ENCODE measurements at regions not wholly inside any gene's neighbourhood (a gene's known extent, or its start where the extent isn't known, plus 50 kb on each side); places are given as distances from the start of the nearest gene placed in this dataset.

GRCh38 chr6:143575440-143575839 is 63.9 kb upstream of the FUCA2 start:
- H3K27ac ChIP-seq (ENCODE audit: low read depth, low read length), result no peak overlapping the region
- no peaks in the 10 kb centered on the region for H3K9me2 ChIP-seq (replicated peaks; ENCODE audit: insufficient read depth, low read length)
- H2AFZ ChIP-seq (ENCODE audit: low read depth, low read length, severe bottlenecking), result no peak overlapping the region
- H3F3A ChIP-seq (ENCODE audit: insufficient read depth), result no peaks in the 10 kb centered on the region
- no peak overlapping the region for H3K4me2 ChIP-seq (ENCODE audit: low read depth, low read length, poor library complexity, severe bottlenecking)
- no peak overlapping the region for H3K9ac ChIP-seq (ENCODE audit: low read length)
- TF ChIP-seq, protein P1, sequence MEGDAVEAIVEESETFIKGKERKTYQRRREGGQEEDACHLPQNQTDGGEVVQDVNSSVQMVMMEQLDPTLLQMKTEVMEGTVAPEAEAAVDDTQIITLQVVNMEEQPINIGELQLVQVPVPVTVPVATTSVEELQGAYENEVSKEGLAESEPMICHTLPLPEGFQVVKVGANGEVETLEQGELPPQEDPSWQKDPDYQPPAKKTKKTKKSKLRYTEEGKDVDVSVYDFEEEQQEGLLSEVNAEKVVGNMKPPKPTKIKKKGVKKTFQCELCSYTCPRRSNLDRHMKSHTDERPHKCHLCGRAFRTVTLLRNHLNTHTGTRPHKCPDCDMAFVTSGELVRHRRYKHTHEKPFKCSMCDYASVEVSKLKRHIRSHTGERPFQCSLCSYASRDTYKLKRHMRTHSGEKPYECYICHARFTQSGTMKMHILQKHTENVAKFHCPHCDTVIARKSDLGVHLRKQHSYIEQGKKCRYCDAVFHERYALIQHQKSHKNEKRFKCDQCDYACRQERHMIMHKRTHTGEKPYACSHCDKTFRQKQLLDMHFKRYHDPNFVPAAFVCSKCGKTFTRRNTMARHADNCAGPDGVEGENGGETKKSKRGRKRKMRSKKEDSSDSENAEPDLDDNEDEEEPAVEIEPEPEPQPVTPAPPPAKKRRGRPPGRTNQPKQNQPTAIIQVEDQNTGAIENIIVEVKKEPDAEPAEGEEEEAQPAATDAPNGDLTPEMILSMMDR (IDR thresholded peaks at IDR 0.05; ENCODE audit: insufficient read depth, low read length, poor library complexity, severe bottlenecking), result peak; percentile 69
- TF ChIP-seq EZH2phosphoT487 (conservative IDR thresholded peaks at IDR 0.05; ENCODE audit: low read length), result no peak
- H3K79me2 ChIP-seq (ENCODE audit: insufficient read depth, low read length), result no peaks in the 10 kb centered on the region
- H3K36me3 ChIP-seq (ENCODE audit: low read length), result no peaks in the 10 kb centered on the region
- H3K4me3 ChIP-seq (ENCODE audit: insufficient read depth, low read length, poor library complexity, severe bottlenecking), result no peak overlapping the region
- H3K27me3 ChIP-seq (ENCODE audit: low read length), result no peaks in the 10 kb centered on the region
- H3K9me3 ChIP-seq (ENCODE audit: insufficient read depth, low read length), result no peaks in the 10 kb centered on the region
- H4K20me1 ChIP-seq (ENCODE audit: low read depth, low read length), result no peaks in the 10 kb centered on the region

- Histone ChIP-seq H2AFZ (ENCODE audit: low read depth, low read length, severe bottlenecking) (no peak overlapping the region), H3K9ac (ENCODE audit: low read length) (no peak overlapping the region), H3K27me3 (ENCODE audit: low read length) (no peaks in the 10 kb centered on the region), H4K20me1 (ENCODE audit: low read depth, low read length) (no peaks in the 10 kb centered on the region), H3K9me2 (replicated peaks; ENCODE audit: insufficient read depth, low read length) (no peaks in the 10 kb centered on the region), H3F3A (ENCODE audit: insufficient read depth) (no peaks in the 10 kb centered on the region), H3K79me2 (ENCODE audit: insufficient read depth, low read length) (no peaks in the 10 kb centered on the region), H3K9me3 (ENCODE audit: insufficient read depth, low read length) (no peaks in the 10 kb centered on the region), H3K27ac (ENCODE audit: low read depth, low read length) (no peak overlapping the region), H3K4me3 (ENCODE audit: insufficient read depth, low read length, poor library complexity, severe bottlenecking) (no peak overlapping the region), H3K36me3 (ENCODE audit: low read length) (no peaks in the 10 kb centered on the region), H3K4me2 (ENCODE audit: low read depth, low read length, poor library complexity, severe bottlenecking) (no peak overlapping the region)
- TF ChIP-seq, protein P1 (IDR thresholded peaks at IDR 0.05; ENCODE audit: insufficient read depth, low read length, poor library complexity, severe bottlenecking), result no peak
- no peak for TF ChIP-seq EZH2phosphoT487 (conservative IDR thresholded peaks at IDR 0.05; ENCODE audit: low read length)
Observed at GRCh38 chr6:143570147-143570853, 58.8 kb upstream of the FUCA2 start.

DNA sequence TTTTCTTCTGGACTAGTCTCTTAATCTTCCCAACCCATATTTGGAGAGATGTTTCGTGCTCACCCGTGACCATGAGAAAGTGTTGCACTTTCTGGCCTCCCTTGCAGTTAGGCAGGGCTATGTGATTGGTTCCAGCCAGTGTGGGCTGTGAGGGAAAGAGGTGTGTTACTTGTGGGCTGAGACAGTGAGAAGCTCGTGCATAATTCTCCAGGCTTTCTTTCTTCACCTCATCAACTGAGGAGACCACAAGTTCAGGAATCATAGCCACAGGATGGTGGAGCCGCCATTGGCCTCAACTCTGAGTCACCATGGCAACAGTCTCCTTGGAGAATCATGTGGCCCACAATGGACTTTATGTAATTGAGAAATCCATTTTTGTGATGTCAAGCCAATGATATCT is 57.5 kb upstream of the FUCA2 start:
- TF ChIP-seq, protein P1 (IDR thresholded peaks at IDR 0.05; ENCODE audit: insufficient read depth, low read length, poor library complexity, severe bottlenecking), result no peak
- no peak for TF ChIP-seq EZH2phosphoT487 (conservative IDR thresholded peaks at IDR 0.05; ENCODE audit: low read length)
- Histone ChIP-seq H3K9ac (ENCODE audit: low read length) (no peak overlapping the region), H3F3A (ENCODE audit: insufficient read depth) (no peaks in the 10 kb centered on the region), H3K4me3 (ENCODE audit: insufficient read depth, low read length, poor library complexity, severe bottlenecking) (no peak overlapping the region), H3K9me2 (replicated peaks; ENCODE audit: insufficient read depth, low read length) (no peaks in the 10 kb centered on the region), H3K4me2 (ENCODE audit: low read depth, low read length, poor library complexity, severe bottlenecking) (no peak overlapping the region), H3K27ac (ENCODE audit: low read depth, low read length) (no peak overlapping the region), H4K20me1 (ENCODE audit: low read depth, low read length) (no peaks in the 10 kb centered on the region), H2AFZ (ENCODE audit: low read depth, low read length, severe bottlenecking) (no peak overlapping the region), H3K9me3 (ENCODE audit: insufficient read depth, low read length) (no peaks in the 10 kb centered on the region), H3K36me3 (ENCODE audit: low read length) (no peaks in the 10 kb centered on the region), H3K27me3 (ENCODE audit: low read length) (no peaks in the 10 kb centered on the region), H3K79me2 (ENCODE audit: insufficient read depth, low read length) (no peaks in the 10 kb centered on the region)
